ENCODE measurements at regions not wholly inside any gene's neighbourhood (a gene's known extent, or its start where the extent isn't known, plus 50 kb on each side); places are given as distances from the start of the nearest gene placed in this dataset.

DNA sequence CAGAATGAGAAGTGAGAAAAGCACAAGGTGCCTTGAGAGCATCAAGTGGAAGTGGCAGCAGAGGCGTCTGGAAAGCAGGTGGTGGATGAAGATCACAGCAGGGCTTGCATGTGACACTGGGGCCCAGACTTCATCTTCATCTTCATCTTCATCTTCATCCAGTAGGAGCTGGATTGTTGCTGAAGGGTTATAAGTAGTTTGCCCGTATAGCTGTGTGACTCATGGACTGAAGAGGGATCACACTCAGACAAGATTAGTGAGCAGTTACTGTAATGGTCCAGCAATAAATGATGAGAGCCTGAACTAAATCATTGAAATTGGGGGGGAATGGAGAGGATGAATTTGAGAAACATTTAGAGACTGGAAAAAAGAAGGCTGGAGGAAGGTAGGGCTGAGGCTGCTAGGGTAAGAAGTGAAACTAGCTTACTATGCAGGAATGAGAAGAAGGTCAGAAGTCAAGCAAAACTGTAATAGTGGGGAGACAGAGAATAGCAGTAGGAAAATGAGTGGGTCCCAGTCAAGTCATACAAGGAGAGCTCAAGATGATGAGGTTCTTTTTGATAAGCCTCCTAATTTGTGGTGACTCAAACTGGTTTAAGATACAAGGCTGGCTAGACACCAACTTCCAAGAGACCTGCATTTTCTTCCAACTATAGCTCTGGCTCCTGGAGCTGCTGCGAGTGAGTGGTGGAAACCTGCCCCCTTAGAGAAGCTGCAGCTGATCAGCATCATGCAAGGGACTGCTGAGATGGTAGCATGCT is 92.3 kb upstream of the BEND6 start:
- DNase-seq, result no peak

DNA sequence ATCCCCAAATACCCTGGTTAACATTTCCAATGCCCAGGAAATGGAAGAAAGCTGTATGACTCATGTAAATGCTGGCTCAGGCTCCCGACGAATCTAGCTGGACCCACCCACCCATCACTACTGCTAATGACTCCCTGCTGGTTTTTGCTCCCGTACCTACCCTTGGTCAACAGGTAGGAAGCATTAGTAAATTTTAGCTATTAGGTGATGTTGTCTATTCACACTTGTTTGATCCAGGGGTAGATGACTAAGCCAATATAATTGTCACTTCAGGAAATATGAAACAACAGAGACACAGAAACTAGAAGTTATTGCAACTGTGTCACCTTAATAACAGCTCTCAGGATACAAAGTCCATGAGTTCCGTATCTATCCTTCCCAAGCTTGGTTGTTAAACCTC is 94.4 kb upstream of the BEND6 start:
- DNase-seq, result peak; percentile 32

DNA sequence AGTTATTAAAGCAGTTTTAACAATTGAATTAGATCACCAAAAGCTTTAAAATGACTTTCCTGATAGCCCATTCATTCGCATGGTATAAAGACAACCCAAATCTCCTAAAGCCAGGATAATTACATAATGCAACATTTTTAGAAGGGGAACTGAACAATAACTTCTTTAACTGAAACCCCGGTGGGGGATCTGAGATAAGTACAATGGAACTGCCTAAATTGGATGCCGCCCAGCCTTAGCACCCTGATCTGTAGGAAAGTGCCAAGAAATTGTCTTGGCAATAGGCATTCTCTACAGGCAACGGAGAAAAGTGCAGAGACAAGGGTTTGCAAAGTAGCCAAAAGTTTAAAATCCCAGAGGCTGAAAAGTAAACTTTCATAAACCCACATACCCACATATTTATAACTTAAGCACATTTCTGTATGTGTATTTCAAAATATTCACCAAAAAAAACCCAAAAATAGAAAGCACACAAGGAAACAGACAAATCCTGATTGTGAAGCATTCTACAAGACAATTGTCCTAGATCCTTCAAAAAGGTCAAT is 98.8 kb upstream of the BEND6 start:
- DNase-seq, result no peak

DNA sequence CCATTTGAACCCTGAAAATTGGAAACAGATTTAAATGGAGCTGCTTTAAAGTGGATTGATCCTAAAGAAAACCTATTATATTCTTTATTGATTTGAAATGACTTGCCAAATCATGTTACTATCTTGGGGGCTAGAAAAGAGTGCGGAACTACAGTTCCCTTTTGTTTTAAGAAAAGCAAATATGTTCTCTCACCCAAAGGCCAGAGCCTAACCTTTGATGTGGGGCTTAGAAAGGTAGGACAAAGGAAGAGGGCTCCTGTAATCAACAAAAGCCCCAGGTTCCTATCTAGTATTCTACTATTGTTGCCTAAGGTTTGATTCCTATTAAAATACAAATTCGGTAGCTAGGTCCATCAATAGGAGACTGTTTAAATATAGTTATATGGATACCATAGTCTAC is 100.8 kb upstream of the BEND6 start:
- DNase-seq, result no peak

DNA sequence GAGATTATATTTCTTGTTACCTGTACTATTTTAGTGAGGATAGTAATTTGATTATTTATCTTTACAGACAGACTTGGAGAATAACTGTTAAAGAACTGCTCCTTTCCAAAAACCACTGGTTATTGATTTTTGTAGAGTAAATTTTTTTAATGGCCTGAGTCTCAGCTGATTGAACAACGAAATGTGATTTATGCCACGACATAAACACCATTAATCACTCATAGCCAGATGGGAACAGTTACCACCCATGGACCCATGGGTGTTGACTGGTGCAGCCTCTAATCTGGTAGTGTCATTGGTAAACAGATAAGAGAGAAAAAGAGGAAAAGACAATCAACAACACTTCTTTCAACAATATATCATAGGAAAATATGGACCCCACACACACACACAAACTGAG is 101.4 kb upstream of the BEND6 start:
- no peak for DNase-seq

DNA sequence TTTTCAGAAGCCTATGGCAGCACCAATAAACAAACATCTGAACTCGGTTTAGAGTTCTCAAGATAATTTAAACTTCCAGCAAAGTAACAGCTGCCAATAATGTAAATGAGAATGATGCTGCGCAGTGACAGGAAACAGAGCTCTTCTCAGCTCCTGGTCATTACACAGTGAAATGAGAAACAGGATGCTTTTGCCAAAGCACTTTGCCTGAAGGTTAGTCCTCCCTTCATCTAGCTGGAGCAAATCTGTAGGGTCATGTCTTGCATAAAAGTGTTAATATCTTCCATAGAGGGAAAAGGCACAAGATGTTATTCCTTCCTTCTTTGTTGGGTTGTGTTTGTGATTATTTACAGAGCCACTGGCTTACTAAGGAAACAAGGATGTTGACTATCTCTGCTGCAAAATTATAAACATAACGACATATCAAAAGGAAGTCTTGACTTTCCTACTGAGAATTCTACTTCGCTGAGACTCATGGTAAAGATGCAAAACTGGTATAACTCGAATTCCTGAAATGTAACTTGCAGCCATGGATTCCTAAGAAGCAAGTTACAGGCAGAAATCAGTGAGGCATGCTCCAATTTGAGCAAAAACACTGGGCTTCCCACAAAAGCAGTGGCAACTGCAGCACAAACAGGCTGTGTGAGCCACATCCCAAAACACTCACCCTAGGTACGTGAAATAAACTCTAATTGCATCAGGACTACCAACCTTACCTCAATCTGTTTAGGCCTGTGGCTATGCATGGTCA is 102.5 kb upstream of the BEND6 start:
- DNase-seq, result no peak

DNA sequence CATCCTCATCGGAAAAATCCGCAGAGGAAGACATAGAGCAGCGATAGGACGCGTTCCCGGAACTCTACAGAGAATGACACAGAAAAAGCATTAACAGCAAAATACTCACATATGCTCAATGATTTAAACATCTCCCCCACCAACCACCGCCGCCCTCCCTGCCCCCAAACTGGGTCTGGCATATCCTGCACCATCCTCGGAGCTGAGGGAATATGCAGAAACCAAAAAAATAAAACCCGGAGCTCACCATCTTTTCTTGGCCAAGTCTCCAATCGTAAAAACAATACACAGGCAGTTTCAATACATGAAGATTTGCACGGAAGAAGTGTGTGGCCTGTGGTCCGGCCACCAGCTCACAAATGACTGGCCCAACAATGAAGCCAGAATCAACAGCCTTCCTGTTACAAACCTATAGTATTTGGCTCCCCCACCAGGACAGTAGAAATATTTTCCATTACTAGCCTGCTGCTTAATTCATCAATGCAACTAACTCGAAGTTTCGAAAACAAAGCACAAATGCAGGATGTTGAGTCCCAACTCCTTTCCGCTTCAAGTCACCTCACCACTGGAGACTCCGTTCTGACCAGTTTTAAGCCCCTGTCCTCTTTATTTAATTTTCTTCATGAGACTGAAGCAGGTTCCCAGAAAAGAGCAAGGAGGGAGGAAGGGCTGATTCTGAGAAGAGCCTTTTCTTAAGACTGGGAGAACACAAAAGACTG is 103.2 kb upstream of the BEND6 start:
- DNase-seq, result peak; percentile 73

DNA sequence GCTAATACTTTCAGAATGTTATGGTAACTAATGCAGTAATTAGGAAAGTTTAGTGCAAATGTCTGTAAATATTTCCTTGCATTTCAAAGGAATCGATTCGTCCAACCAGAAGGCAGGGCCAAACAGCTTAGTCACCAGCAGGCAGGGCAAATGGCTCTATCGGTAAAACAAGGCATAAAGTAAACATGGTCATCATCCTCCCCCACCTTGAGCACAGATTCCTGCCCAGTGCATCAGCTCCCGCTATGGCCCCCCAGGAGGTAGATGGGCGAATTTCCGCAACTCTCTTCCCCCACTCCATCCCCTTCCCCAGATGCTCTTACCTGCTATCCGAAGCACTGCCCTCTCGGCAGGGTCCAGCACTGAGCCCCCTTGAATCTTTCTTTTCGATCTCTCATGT is 103.8 kb upstream of the BEND6 start:
- no peak for DNase-seq

DNA sequence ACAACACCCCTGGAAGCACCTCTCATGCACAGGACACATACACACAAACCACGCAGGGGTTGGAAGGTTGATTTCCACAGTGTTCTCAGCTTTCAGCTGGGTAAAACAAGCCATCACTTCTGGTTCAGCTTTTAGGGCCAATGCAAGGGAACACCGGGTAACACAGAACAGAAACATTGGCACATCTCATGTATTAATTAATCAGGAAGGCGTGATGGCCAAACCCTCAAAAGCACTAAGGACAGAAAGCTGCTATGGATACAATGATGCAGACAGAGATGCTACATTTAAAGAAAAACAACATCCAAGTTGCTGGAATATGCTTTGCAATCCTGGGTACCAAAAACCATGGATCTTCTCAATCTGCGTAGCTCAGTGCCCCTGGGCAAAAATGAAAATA is 104.3 kb upstream of the BEND6 start:
- no peak for DNase-seq

DNA sequence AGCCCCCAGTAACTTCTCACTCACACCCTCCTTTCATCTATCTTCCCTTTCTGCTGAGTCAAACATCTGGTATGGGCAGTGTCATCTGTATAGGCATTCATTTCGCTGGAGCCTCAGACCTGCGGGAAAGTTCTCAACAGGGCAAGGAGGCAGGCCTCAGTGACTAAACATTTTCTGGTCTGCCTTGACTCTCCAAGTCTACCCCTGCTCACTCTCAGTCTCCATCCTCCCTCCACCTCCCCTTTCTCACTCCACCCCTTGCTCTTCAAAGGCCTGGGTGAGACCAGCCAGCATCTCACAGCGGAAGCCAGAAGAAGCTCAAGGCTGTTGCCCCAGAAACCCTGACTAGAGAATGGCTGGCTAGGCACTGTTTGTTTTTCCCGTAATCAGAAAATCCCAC is 105.0 kb upstream of the BEND6 start:
- DNase-seq, result no peak

DNA sequence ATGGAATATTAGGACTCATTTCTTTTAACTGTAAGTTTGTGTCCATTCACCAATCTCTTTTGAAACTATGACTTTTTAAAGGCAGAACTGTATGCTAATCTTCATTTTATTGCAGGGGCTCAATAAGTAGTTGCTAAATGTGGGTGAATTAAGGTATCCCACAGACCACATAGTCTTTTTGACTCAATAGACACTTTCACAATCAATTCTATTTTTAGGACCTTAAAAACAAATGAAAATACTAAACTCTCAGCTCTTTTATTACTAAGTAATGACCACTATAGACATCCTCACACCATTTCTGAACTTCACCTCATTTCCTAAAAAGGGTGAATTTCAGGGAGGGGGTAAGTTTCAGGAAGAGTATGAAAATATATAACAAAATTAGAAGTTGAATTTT is 106.8 kb upstream of the BEND6 start:
- no peak for DNase-seq

DNA sequence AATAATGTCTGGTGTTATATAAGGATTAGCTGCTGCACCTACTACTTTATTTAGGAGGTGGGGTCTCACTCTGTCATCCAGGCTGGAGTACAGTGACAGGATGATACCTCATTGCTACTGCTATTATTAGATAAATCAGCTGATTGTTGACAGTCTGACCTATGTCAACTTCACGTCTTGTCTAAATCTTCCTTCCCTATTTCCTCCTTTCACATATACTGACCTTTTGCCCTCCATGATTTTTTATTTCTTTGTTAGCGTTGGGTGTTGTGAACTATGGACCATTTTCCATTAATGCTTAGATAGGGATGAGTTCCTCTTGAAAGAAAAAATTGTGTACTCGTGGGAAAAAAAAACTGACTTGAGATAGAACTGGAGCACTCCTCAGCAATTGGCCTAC is 109.9 kb upstream of the BEND6 start:
- DNase-seq, result no peak

DNA sequence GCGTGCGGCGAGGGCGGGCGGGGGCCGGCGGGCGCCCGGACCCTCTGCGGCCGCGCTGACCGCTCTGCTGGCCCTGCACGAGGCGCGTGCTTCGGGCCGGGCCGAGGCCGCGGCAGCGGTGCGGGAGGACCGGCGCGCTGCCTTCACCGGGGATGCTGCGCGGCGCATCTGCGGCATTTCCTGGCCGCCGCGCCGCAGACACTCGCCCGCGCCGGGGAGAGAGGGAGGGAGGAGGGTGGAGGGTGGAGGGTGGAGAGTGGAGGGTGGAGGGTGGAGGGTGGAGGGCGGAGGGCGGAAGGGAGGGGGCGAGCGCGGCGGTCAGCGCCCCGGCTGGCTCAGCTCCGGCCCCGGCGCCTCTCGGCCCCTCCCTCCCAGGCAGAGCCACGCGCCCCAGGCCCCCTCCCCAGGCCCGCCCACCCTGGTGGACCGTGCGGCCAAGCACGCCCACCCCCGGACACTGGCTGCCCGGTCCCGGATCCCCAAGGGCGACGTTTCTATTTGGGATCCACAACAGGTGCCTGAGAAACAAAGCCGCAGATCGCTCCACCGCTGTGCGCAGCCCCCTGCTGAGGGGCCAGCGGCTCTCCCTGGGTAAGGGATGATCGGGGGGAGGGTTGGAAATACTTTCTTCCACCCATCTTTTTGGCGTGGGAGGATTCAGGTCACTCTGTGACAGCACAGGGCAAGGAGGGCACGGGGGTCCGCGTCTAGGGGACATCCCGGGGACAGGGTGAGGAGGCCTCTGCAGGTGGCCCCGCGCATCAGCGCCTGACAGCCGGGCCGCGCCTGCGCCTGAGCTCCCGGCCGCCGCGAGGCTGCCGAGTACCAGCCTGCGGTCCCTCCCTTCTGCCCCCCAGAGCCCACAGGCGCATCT is 111.2 kb upstream of the BEND6 start:
- peak; percentile 93 for DNase-seq

DNA sequence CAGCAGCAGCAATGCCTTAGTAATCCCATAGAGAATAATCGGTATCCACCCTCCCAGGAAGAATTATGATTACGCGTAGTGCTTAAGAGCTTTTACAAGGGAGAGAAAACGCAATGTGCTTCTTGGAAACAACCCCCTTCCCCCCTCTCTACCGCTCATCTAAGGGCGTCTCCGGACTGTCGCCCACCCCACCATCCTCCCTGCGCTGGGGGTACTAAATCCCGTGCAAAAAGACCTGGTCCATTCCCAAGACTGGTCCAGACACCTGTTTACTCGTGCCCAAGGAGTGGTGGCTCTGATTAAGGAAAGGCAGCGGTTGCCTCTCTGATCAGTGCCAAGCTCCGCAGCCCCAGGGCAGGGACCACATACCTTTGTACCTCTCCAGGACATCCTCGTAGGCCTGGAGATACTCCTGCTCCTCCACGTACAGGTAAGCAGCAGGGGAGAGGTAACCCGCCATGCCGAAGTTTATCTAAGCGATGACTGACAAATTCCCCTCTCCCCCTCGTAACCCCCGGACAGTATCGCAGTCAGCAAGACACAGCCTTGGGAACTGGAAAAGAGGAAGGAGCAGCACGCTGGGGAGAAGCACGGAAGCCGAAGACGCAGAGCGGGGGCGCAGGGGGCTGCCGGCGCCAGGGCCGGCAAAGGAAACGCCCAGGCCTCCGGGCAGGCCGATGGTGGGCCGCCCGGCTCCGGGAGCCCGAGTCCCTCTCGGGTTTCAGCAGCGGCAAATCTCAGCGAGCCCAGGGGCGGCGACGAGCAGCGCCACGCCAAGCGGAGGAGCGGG is 112.0 kb upstream of the BEND6 start:
- DNase-seq, result peak; percentile 80

DNA sequence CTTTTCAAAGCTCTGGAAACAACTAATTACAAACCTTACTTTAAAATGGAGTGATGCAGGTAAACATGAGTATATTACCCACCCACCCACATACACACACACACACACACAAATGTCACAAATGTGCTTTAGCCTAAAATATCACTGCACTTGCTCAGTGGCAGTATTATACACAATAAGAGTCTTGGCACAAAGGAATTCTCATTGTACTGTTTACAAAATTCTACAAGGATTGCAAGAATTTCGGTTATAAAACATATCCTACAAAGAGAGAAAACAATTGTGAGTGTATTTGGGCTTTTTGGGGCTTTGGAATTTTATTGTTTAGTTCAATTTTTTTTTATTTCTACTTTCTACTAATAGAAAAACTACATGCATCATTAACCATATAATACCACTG is 113.2 kb upstream of the BEND6 start:
- no peak for DNase-seq

DNA sequence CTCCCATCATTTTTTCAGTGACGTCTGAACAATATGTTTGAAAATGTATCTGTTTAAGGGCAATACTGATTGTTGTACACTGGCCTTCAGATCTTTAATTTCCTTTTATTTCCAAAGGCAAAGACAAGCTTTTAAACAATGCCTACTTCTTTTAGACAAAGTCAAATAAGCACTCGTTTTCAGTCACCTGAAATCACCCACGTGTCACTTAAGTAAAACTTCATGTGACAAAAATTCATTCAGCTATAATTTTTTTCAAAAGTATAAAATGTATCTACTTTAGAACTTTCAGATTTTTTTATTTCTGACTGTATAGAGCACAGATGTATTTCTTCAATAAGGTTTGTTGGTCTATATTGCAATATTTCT is 113.5 kb upstream of the BEND6 start:
- DNase-seq, result no peak

DNA sequence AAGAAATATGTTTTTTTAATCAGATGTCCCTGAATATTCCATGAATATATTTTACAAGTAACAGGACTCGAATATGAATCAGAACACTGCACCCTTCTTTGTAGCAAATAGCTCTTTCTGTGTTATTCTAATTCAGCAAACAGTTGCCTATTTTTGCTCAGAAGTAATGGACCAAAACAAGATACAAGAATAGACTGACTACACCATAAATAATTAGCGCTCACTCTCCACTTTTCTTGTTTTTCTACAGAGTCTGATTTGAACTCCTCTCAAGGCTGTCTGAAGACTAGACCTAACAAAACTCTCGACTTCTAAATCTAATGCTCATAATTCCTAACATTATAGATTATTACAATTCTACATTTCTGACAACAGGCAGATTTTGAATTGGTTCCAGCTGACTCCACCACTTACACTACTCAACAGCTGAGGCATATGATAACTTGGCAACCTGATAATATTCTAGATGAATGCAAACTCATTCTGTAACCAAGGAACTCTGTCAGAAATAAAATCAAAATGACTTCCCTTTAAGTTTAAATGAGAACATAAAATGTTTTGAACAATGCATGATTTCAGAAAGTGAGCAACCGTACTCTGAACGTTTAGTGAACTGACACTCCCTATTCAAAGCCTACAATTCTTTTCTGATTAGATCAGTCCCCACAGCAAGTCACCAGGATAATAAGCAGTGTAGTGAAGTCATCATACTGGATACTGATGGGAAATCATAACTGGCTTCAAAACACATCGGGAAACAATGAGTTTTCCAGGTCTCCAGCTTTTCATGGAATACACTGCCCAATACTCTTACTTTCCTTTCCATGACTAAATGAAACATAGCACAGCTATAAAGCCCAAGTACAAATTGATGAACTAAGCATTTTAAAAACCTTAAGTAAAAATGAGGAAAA is 114.2 kb upstream of the BEND6 start:
- peak; percentile 22 for DNase-seq

DNA sequence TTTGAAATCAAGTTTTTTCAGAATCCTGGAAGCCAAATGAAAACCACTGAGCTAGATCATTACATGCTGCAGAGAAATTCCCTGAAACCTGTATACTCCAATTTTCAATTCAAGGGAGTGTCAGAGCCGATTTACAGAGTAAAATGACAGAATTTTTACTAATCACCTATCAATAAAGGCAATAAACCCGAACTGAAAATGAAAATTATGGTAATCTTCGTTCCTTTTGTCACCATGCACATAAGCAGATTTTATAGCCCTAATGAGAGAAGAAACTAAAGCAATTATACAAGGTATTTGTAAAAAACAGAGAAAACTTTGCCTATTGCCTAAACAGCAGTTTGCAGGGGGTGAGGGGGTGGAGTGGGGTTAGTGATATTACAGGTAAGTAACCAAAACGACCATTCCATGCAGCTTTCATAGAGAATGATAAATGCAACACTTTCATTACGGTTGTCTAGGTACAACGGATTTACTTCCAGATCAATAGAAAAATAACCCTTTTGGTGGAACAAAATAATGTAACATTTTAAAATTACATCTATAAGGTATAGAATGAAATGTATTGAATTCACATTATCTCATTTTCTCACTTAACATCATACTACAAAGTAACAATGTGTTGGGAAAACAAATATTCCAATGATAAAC is 115.2 kb upstream of the BEND6 start:
- no peak for DNase-seq

DNA sequence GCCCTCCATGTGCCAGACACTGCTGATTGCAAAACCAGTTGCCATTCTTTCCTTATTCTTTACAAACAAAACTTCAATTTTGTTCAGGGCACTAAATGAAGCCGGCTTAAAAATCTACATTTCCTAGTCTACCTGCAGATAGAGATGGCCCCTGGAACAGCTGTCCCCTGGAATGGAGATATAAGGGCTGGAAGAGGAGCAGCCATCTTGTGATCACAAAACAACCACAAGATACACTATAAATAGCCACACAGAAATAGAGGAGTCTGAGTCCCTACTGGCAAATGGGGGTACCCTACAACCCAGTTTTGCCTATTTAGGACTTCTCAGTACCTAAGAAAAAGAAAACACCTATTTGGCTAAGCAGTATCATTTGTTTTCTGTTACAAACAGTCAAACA is 115.9 kb upstream of the BEND6 start:
- no peak for DNase-seq

DNA sequence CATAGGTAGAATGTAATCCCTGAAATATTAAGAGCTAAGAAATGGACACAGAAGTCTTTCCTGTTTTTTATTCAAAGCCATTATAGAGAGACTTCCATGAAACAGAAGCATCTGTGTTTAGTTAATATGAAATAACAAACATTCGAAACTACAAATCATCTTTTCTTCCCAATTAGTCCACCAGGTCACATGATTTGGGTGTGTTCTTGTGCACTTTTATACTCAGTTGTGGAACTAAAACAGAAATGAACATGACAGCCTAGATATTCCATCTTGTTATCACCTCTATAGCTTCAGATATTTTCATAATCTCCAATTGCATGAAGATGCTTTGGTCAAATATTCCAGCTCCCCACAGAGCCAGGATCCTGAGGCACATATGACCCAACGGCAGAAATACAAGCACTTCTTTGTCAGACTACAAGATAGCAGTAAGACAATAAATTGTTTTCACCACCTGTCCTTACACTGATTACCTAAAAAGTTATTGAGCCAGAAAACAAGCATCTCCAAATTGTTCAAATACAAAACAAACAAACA is 116.8 kb upstream of the BEND6 start:
- no peak for DNase-seq
